ENCODE measurements at regions not wholly inside any gene's neighbourhood (a gene's known extent, or its start where the extent isn't known, plus 50 kb on each side); places are given as distances from the start of the nearest gene placed in this dataset.

DNA sequence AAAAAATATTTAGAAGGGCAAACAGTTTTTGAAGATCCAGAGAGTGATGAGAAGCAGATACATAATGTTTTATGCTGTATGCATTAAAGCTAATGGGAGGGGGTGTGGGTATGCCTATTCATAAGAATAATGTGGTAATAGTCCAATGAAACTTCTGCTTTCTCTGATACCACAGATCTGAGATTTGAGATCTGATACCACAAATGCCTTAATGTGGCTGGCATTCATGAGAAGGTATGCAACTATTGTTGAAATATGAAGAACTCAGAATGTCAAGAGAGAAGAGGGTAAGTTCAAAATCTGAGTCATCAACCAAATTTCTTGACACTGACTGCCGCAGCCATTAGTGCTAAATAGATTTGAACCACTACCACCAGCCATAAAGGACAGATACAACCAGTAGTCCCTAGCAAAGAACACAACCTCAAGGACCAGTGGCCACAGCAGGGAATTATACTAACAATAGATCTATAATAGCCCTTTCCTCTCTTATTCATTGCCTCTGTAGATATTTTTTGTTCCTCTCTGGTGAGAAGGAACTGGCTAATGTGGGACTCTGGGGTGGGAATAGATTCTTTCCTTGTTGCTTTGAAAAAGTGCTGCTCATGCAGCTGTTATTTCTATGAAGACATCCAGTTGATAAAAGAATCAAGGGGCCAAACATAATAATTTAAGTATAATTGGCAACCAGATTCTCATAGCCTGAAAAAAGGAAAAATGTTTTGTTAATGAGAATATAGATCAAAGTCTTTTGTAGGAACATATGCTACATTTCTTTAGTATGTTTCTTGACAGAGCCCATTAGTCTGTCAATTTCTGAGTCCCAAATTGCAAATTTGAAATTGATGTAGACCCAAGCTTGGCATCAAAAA lies 256.5 kb upstream of the ZNF608 start:
- no peaks in the 10 kb centered on the region for H3K36me3 Mint-ChIP-seq (ENCODE audit: unreplicated experiment)
- H3K9me3 Mint-ChIP-seq (ENCODE audit: unreplicated experiment): peaks cover 3% of the 10 kb centered on the region
- H3K4me1 Mint-ChIP-seq (ENCODE audit: low read depth, unreplicated experiment): peaks cover 28% of the 10 kb centered on the region
- no peak overlapping the region for H3K27ac Mint-ChIP-seq (ENCODE audit: unreplicated experiment)
- no peak overlapping the region for H3K4me3 Mint-ChIP-seq (ENCODE audit: unreplicated experiment)
- DNase-seq: no peak
- TF ChIP-seq, protein P1, sequence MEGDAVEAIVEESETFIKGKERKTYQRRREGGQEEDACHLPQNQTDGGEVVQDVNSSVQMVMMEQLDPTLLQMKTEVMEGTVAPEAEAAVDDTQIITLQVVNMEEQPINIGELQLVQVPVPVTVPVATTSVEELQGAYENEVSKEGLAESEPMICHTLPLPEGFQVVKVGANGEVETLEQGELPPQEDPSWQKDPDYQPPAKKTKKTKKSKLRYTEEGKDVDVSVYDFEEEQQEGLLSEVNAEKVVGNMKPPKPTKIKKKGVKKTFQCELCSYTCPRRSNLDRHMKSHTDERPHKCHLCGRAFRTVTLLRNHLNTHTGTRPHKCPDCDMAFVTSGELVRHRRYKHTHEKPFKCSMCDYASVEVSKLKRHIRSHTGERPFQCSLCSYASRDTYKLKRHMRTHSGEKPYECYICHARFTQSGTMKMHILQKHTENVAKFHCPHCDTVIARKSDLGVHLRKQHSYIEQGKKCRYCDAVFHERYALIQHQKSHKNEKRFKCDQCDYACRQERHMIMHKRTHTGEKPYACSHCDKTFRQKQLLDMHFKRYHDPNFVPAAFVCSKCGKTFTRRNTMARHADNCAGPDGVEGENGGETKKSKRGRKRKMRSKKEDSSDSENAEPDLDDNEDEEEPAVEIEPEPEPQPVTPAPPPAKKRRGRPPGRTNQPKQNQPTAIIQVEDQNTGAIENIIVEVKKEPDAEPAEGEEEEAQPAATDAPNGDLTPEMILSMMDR (IDR thresholded peaks at IDR 0.05; ENCODE audit: partially characterized antibody, unreplicated experiment): no peak
- no peaks in the 10 kb centered on the region for H3K27me3 Mint-ChIP-seq (ENCODE audit: unreplicated experiment)

DNA sequence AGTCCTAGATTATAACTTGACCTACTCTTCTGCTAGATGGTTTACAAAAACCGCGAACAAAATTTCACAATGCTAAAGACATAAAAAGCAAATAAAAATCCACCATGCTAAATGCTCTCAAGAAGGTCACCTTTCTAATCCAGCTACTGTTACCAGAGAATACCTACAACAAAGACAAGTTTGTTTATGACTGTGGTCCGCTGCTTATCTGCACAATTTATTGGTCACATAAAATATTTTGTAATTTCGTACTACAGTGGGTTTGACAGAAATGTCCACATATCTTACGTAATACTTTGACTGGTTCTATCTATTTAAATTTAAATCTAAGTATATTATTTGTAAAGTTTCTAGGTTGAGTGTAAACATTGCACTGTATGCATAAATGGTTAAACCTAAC lies 257.6 kb upstream of the ZNF608 start:
- no peaks in the 10 kb centered on the region for H3K36me3 Mint-ChIP-seq (ENCODE audit: unreplicated experiment)
- TF ChIP-seq, protein P1 (IDR thresholded peaks at IDR 0.05; ENCODE audit: partially characterized antibody, unreplicated experiment): no peak
- no peaks in the 10 kb centered on the region for H3K27me3 Mint-ChIP-seq (ENCODE audit: unreplicated experiment)
- peaks cover 3% of the 10 kb centered on the region for H3K9me3 Mint-ChIP-seq (ENCODE audit: unreplicated experiment)
- H3K27ac Mint-ChIP-seq (ENCODE audit: unreplicated experiment): no peak overlapping the region
- H3K4me1 Mint-ChIP-seq (ENCODE audit: low read depth, unreplicated experiment): peaks cover 30% of the 10 kb centered on the region
- DNase-seq: no peak
- H3K4me3 Mint-ChIP-seq (ENCODE audit: unreplicated experiment): no peak overlapping the region

DNA sequence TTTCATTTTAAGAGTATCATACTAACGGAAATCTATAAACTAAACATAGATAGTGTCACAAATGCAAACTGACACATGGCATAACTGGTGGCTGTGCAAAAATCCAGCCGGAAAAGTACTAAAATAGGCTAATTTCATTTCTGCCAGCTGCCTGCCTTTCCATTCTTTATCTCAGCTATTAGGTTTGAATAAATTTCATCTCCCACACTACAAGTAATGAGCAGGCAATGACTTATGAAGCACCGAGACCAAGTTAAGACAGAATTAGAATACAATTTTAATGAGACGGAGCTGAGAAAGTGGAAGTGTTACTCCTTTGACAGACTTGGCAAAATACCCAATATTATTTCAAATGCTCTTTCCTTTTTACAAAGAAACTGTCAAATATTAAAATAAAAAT lies 258.8 kb upstream of the ZNF608 start:
- Mint-ChIP-seq H3K27me3 (ENCODE audit: unreplicated experiment) (no peaks in the 10 kb centered on the region), H3K36me3 (ENCODE audit: unreplicated experiment) (no peaks in the 10 kb centered on the region), H3K9me3 (ENCODE audit: unreplicated experiment) (peaks cover 3% of the 10 kb centered on the region), H3K4me1 (ENCODE audit: low read depth, unreplicated experiment) (peaks cover 41% of the 10 kb centered on the region), H3K27ac (ENCODE audit: unreplicated experiment) (no peak overlapping the region), H3K4me3 (ENCODE audit: unreplicated experiment) (no peak overlapping the region)
- no peak for DNase-seq
- TF ChIP-seq, protein P1 (IDR thresholded peaks at IDR 0.05; ENCODE audit: partially characterized antibody, unreplicated experiment): no peak

DNA sequence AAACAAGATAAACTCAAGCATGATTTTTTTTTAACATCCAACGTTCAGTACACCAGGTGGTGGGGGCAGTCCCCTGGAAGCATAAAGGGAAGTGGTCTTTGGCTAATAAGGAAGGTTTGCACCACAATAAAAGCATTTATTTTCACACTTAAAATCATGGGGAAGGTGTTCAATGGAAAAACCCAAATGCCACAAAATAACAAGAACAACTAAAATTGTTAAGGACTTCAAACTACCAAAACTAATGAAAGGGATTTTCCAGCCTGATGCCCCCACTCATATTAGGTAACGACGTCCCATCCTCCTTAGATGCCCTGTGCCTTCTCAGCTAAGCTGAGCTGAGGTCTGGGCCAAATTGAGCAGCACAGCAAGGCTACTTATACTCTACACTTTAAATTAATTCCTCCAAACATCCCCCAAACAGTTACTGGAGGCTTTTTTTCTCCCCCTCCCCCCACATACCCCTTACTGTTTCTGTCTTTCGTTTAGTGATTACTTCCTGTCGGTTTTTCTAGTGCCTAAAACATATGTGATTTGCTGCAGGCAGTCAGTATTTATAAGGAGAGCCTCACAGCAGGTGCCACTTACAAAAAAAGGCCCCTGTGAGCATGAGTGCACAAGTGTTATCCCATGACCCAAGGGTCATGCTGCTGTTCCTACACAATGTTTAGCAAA lies 259.7 kb upstream of the ZNF608 start:
- Mint-ChIP-seq H3K27me3 (ENCODE audit: unreplicated experiment) (peaks cover 2% of the 10 kb centered on the region), H3K27ac (ENCODE audit: unreplicated experiment) (peak overlapping the region; percentile 76), H3K4me3 (ENCODE audit: unreplicated experiment) (peak overlapping the region; percentile 45), H3K4me1 (ENCODE audit: low read depth, unreplicated experiment) (peaks cover 48% of the 10 kb centered on the region), H3K9me3 (ENCODE audit: unreplicated experiment) (peaks cover 3% of the 10 kb centered on the region), H3K36me3 (ENCODE audit: unreplicated experiment) (no peaks in the 10 kb centered on the region)
- TF ChIP-seq, protein P1 (IDR thresholded peaks at IDR 0.05; ENCODE audit: partially characterized antibody, unreplicated experiment): no peak
- DNase-seq: no peak

DNA sequence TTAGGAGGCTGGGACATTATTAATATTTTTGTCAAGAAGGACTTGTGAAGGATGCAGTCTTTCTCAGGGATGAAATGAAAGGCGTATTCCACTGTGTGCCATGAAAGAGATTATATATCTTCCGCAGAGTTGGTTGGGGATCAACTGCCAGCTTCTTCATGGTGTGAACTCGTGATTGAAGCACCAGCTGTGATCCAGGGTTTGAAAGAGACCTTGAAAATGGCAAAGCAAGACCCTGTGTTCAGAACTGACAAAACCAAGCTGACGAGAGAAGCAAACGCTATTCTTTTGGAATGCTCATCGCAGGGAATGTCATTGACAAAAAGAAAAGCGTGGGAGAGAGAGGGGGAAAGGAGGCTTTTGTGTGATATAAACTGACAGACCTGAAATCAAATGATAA lies 263.9 kb upstream of the ZNF608 start:
- Mint-ChIP-seq H3K27me3 (ENCODE audit: unreplicated experiment) (peaks cover 2% of the 10 kb centered on the region), H3K4me3 (ENCODE audit: unreplicated experiment) (peak overlapping the region; percentile 70), H3K27ac (ENCODE audit: unreplicated experiment) (peak overlapping the region; percentile 75), H3K36me3 (ENCODE audit: unreplicated experiment) (no peaks in the 10 kb centered on the region), H3K9me3 (ENCODE audit: unreplicated experiment) (peaks cover 3% of the 10 kb centered on the region), H3K4me1 (ENCODE audit: low read depth, unreplicated experiment) (peaks cover 63% of the 10 kb centered on the region)
- no peak for DNase-seq
- TF ChIP-seq, protein P1 (IDR thresholded peaks at IDR 0.05; ENCODE audit: partially characterized antibody, unreplicated experiment): no peak

Data from glutamatergic neuron (in vitro differentiated cells).